ENCODE measurements at regions not wholly inside any gene's neighbourhood (a gene's known extent, or its start where the extent isn't known, plus 50 kb on each side); places are given as distances from the start of the nearest gene placed in this dataset.
A peak's percentile ranks its signal among the peaks of the same experiment; 100 is the strongest.
"Not testable (repeated sequence)": the region's sequence is repeated elsewhere in the genome, so short reads cannot be mapped to it uniquely, and the experiment has no call there.

DNA sequence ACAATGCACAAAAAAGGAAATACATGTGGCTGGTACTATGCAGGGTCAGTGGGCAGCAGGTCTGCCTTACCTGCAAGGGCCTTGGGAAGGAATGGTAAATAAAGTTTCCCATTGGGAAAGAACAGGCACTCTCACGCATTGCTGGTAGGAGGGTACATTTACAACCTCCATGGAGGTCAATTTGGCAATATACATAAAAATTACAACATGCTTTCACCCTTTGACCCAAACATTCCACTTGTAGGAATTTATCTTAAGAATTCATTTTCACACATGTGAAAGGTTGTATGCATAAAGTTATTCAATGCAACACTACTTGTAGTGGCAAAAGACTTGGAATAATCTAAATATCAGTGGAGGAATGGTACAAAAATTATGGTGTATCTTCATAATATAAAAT is 216.4 kb downstream of the DLEU7 start:
- DNase-seq = no peak

DNA sequence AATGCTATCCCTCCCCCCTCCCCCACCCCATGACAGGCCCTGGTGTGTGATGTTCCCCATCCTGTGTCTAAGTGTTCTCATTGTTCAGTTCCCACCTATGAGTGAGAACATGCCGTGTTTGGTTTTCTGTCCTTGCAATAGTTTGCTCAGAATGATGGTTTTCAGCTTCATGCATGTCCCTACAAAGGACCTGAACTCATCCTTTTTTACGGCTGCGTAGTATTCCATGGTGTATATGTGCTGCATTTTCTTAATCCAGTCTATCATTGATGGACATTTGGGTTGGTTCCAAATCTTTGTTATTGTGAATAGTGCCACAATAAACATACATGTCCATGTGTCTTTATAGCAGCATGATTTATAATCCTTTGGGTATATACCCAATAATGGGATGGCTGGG is 215.0 kb downstream of the DLEU7 start:
- DNase-seq = not testable (repeated sequence)

DNA sequence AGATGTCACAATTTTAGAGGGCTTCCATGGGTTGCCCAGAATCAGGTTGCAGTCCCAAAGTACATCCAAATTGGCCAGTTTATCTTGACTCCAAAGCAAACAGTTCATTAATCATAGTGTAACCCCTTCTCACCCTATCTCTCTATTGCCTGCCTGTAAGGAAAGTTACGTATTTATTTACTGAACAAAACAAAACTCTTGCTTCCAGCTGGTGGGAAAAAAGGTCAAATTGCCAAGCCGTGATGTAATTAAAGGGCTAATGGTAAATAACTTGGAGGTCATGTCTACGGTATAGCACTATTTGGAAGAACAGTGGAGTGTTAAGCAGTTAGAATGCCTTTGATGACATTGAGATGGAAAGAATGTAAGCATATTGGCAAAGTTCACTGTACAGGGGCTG is 214.0 kb downstream of the DLEU7 start:
- no peak for DNase-seq

DNA sequence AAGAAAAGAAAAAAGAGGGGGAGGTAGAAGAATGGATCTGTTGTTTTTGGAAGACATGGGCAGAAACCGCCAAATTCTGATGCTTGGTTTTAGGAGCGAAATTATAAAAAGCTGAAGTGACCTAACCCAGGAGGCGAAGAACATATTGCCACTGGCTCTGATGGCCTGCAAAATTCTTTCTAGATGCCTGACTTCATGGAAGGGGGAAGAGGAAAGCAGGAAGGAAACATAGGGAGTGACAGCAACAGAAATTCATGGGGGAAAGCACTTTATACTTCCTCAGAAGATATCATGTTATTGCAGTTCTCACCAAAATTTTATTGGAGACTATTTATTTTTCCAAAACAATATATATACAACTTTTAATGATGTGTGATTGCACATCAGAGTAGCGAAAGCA is 213.5 kb downstream of the DLEU7 start:
- DNase-seq = no peak

DNA sequence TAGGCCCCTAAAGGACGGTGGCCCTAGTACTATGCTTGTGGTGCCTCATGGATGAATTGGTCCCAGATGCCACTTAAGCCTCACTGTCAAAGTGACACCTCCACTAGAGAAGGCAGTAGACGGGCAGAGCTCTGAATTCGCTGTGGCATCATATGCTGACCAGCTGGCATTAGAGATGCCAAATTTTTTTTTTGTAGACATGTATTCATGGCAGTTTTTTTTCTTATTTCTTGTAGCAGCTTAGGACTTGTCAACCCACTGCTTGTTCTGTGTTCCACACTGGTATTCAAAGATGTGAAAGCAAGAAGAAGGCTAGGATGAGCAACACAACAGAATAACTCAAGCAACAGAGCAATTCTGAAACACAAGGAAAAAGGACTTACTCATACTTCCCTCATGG is 212.5 kb downstream of the DLEU7 start:
- no peak for DNase-seq

DNA sequence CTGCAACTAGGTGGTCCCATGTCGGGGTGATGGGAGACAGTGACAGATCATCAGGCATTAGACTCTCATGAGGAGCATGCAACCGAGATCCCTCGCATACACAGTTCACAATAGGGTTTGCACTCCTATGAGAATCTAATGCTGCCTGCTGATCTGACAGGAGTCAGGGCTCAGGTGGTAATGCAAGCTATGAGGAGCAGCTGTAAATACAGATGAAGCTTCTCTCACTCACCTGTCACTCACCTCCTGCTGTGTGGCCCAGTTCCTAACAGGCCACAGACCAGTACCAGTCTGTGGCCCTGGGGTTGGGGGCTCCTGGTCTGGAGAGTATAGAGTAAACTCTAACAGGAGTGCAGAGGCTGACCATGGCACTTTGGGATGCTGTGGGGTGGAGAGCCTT is 209.2 kb downstream of the DLEU7 start:
- DNase-seq = no peak

DNA sequence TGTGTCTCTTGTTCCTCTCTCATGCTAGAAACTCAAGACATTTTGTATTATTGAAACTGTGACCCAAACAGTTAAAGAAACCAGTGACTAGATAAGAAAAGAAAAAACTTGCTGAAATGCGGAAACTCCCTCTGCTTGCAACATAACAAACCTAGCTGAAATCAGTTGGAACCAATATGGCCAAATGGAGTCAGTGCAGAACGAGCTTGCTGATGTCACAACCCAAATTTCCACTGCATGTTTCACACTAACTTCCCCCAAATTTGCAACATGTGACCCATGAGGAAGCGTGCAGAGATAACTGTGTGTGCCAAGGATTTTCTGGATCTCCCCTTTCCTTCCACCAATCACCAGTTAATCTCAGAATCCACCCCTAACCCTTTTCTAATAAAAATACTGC is 208.0 kb downstream of the DLEU7 start:
- no peak for DNase-seq

DNA sequence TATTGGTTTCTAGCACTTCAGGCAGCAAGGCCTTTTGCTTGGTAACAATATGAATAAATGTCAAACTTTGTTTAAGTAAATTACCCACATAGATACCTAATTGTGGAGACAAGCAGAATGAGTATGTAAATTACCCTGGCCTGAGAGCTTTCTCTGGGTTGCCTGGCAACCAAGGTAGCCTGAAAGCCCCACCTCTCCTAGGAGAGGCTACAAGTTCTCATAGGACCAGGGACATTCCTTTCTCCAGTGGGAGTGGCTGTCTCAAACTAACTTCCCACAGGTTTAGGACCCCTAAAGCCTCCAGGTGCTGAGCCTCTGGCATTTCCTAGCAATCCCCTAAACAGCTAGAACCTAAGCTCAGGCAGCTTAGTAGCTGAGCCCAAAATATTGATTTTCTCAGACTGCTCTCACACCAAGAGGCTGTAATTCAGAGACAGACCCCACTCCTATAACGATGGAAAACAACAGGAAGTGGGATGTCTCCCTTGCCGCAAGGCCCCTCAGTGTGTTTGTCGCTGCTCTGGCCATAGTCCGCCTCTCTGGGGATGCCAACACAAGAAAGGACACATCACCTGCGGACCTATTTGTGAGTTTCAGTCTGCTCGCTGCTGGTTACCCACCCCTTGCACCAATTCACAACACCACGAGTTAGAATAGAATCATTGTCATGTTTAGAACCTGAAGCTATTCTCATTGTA is 207.3 kb downstream of the DLEU7 start:
- DNase-seq = no peak

DNA sequence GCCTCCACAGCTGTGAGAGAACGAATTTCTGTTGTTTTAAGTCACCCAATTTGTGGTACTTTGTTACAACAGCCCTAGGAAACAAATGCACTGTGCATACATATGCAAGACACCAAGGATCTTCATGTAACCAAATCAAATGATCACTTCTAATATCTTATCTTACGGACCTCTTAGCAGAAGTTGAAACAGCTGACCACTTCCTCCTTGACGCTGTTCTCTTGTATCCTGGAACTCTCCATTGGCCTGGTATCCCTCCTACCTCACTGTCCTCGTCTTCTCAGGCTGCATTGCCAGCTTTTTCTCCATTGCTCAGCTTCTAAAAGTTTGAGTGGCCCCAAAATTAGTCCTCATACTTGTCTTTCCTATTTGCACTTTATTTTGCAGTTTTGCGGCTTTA is 200.4 kb downstream of the DLEU7 start:
- DNase-seq = no peak

DNA sequence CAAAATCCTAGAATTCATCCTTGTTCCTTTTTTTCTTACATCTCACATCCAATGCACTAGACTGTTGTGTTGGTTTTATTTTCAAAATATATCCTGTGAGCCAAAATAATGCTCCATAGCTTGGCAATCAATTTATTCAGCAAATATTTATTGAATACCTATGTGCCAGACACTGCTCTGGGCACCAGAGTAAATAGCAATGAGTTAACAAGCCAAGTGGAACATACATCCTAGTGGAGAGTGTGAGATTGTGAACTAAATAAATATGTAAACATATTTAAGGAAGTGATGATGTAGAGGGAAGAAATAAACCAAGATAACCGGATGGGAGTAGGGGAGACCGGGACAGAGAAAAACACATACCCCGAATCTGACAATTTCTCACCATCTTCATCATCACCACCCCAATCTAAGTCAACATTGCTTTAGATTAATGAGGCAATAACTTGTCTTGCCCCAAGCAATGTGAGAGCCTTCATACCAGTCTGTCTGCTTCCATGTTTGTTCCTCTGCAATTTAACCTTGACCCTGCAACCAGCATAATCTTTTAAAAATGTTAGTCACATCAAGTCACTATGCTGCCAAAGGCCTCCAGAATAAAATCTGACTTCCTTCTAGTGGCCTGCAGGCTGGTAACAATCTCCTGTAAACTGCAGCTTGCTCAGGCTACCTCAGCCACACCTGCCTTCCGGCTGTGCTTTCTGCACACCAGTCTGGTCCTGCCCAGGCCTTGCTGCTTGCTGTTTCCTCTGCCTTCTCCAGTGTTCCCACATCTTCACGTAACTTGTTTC is 199.2 kb downstream of the DLEU7 start:
- DNase-seq = no peak

DNA sequence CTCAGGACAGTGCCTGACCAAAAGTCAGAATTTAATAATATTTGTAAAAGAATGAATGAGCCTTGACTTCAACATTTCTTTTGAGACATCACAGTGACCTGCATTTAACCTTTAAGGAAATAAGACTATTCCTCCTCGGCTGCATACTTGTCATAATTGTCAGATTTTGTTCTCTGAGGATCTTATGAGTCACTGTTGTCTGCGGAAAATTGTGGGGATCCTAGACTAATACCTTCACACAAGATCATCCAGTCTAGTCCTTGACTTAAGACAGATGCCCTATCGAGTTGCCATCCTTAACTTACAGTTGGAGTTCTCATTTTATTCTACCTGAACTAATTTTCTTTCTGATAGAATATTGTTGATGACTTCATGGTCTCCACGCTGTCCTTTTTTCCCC is 198.4 kb downstream of the DLEU7 start:
- no peak for DNase-seq

DNA sequence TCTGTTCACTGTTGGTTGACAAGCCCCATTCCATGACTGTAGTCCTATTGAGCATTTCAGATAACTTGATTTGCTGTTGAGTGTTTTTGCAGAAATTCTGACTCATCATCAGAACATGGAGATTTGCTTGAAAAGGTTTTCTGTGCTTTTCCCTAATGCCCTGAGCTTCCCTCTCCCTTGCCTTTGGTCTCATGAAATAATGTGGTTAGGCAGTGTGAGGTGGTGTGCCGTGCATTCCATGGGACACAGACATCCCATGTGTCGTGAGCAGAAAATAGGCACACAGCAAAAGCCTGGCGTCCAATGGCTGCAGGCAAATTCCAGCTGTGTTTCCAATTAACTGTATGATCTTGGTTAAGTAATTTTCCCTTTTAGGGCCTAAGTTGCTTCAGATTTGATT is 197.4 kb downstream of the DLEU7 start:
- DNase-seq = no peak

DNA sequence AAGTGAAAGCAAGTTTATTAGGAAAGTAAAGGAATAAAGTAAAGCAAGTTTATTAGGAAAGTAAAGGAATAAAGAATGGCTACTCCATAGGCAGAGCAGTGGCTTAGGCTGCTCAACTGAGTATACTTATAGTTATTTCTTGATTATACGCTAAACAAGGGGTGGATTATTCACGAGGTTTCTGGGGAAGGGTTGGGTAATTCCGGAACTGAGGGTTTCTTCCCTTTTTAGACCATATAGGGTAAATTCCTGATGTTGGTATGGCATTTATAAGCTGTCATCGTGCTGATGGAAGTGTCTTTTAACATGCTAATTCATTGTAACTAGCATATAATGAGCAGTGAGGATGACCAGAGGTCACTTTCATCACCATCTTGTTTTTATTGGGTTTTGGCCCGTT is 194.3 kb downstream of the DLEU7 start:
- no peak for DNase-seq

DNA sequence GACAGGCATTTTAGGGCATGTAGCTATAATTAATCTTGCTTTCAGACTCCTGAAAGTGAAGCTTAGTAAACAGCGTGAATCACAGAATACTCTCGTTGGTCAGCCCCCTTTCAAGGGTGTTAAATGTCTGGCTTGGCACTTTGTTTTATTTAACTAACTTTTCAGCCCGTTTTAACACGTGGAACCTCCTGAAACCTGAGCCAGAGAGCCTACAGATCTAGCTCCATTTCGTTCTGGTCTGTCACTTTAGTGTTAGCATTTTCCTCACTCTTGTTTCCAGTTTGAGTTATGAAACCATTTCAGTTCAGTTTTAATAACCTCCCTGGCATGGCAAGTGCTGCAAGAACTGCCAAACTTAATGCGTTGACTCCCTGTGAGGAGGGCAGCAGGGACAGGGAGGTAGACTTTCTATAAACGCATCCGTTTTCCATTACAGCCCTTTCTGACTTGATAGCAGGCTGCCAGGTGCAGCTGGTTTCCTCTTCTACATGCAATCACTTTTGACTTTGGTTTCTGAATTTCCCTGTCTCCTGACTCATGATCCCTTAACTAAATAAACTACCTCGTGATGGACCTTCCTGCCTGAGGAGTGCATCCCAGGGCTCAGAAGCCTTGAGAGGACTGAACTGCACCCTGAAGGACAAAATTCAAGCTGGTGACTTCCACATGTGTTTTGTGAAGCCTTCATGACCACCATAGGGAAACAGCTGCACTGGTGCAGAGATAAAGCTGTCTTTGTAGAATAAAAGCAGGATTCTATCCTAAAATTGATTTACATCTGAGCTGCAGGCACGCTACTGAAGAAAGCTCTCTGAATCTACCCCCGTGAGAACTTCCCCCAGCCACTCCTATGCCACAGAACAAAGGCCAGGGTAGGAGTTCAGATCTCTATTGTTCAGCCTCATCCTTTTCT is 192.6 kb downstream of the DLEU7 start:
- no peak for DNase-seq

DNA sequence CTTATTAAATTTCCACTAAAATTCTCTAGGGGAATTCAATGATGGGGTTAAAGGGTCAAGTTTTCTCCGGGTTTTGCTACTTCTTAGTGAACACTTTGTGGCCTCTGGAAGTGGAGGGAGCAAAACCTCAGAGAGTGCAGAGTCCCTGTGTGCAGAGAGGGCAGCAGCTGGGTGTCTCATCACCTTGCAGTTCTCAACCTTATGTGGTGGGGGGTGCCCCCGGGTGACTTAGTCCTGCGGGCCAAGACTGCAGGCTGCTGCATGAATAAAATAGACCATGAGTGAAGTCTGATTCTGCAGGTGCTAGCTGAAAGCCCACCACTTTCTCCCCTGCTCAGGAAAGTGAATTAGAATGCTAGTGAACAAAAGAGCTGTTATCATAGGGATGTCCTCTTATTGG is 191.6 kb downstream of the DLEU7 start:
- DNase-seq = no peak

DNA sequence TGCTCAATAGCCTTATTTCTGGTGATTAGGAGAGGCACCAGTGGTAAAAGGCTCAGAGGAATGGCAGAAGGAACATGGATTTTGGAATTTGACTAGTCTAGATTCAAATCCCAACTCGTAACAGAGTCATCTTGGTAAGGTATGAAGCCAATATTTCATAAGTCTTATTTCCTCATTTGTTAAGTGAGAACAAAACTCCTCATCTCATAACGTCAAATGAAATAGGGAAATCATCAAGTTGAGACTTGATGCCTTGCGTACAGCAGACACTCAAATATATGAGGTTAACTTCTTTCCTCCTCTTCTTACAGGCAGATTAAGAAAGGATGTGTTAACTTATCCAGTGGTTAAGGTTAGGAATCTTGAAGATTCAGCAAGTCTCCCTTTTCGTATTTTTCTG is 189.2 kb downstream of the DLEU7 start:
- DNase-seq = no peak

DNA sequence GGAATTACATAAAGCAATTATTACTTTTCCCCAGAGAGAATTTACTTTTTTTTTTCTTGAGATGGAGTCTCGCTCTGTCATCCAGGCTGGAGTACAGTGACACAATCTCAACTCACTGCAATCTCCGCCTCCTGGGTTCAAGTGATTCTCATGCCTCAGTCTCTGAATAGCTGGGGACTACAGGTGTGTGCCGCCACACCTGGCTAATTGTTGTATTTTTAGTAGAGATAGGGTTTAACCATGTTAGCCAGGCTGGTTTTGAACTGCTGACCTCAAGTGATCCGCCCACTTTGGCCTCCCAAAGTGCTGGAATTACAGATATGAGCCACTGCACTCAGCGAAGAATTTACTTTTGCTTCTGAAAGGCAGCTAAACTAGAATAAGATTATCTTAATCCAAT is 181.6 kb downstream of the DLEU7 start:
- DNase-seq = not testable (repeated sequence)

DNA sequence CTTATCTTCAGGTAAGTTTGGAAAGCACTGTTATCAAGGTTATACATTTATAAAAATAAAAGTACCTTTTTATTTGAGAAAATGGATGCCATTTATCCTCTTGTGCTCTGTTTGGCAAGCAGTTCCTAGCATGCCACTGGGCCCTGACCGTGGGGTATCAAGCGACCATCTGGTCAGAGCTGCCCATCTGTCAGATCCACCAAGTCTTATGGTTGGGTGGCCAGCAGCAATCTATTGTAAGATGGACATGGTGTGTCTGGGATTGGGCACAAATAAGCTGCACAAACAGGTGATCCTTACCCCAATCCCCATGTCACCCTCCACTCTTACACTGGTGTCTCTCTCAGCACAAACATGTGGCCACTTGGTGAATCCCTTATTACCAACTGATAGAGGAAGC is 178.5 kb downstream of the DLEU7 start:
- no peak for DNase-seq

DNA sequence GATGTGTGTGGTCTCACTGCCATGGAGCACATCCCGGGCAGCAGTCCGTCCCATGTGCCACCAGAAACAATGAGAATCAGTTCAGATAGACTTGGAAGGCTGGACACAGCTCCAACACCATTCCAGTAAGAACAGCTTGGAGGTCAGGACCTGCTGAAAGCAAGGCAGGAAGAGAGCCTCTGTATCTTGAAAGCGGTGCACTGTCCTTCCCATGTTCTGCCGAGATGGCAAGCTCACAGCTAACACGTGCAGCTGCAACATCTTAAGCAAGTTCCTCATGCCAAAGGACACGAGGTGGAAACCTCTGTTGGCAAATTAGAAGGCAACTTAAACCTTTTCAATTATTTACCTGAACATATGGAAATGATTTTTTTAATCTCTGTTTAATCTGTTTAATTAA is 175.4 kb downstream of the DLEU7 start:
- no peak for DNase-seq

DNA sequence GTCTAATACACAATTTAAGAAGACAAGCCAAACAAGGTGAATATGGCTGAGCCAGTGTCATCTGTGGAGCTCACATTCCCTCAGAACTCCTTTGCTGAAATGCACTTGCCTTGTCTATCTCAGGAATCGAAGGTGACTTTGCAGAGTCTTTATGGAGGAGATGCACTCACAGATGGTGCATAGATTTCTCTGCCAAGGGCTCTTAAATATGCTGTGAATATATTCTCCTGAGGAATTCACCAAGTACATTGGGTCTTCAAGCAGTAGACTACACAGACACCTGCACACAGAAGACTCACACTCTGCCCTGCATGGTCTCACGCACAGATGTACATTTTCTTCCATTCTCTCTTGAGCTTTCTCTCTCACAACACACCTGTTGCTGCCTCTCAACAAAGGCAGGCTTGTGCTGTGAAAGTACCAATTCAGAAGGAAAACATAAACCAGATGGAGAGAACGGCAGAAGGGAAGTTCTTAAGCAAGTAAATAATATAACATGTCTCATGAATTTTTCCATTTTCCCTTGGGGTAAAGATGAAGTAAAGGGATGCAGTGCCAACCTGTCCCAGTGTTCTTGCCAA is 174.7 kb downstream of the DLEU7 start:
- peak; percentile 11 for DNase-seq

DNA sequence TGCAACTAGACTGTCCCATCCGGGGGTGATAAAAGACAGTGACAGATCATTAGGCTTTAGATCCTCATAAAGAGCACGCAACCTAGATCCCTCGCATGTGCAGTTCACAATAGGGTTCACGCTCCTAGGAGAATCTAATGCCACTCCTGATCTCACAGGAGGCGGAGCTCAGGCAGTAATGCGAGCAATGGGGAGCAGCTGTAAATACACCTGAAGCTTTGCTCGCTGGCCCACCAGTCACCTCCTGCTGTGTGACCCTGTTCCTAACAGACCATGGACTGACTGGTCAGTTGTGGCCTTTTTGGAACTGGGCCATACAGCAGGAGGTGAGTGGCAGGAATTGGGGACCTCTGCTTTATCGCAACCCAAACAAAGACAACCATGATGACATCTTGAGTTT is 173.2 kb downstream of the DLEU7 start:
- DNase-seq = no peak

DNA sequence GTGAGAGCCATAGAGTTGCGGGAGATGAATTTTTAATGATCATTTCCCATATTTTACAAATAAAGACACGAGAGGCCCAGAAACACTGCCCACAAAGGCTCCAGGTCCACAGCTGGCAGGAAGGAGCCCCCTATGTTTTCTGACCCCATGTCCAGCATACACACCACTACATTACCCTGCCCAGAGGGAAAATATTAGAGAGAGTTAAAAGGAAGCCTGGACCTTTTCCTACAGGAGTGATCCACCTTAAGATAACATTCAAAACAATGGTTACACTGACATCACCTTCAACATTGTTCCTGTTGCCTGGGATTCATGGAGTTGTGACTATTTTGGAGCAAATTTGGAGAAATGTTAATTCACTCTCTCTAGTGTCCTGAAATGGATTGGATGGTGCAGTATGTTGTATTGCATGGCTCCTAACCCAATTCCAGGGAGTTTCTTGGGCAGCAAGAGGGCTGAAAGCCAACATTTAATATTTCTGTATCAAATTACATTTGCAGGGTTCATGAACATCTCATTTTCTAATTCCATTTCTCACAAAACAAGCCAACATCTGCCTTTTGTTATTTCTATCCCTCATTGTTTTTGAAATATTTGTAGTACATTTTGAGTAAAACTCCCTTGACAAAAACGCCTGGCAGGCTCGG is 172.5 kb downstream of the DLEU7 start:
- DNase-seq = no peak

DNA sequence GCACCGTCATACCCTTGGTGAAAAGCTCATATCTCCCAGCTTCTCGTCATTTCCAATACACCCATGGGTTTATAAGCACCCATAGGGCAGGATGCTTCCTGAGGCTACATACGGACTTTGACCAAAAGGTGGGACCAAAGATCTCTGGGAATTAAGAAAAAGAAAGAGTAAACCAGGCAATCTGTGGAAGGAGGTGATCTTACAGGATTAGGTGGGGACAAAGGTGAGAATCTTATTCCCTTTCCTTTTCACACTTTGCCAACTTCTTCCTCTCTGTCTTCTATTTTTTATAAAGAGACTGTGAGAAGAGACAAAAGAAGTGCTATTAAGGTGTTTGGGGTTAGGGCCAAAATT is 172.0 kb downstream of the DLEU7 start:
- no peak for DNase-seq

All from NCI-H1105 treated with DMSO at 0.1 percent for 48 hours (cell line).